Colonic mucosa (tissue), 4 donors: ENCODE measurements at regions not wholly inside any gene's neighbourhood (a gene's known extent, or its start where the extent isn't known, plus 50 kb on each side); places are given as distances from the start of the nearest gene placed in this dataset.

Experiments used
- DNase-seq: peaks from one replicate; pipeline ENCODE4 v3.0.0-alpha.2; 2020
- H3K27ac ChIP-seq: fragments of 200-600 bp; one replicate; pipeline ENCODE4 v1.8.0; 2021
- H3K27me3 ChIP-seq: fragments of 200-600 bp; one replicate; pipeline ENCODE4 v1.8.0; 2021
- H3K36me3 ChIP-seq: fragments of 200-600 bp; one replicate; pipeline ENCODE4 v1.8.0; 2021
- H3K4me1 ChIP-seq: fragments of 200-600 bp; one replicate; pipeline ENCODE4 v1.8.0; 2021; ENCODE audit warnings: mild to moderate bottlenecking
- H3K4me3 ChIP-seq: fragments of 200-600 bp; one replicate; pipeline ENCODE4 v1.8.0; 2021
- H3K9ac ChIP-seq, 2 donors: one replicate each; pipeline ENCODE4 v1.7.0; 2013; ENCODE audit warnings: control low read depth in 2 of 2, low read depth in 2 of 2, low read length in 2 of 2
- H3K9me3 ChIP-seq: fragments of 200-600 bp; one replicate; pipeline ENCODE4 v1.8.0; 2021
- CTCF ChIP-seq: fragments of 200-600 bp; IDR thresholded peaks from one replicate; pipeline ENCODE4 v1.8.0; 2022; ENCODE audit warnings: antibody characterized with exemption, mild to moderate bottlenecking
- intact Hi-C: fragments of 100-400 bp; cut with DNase I; formaldehyde crosslinking; loops from one replicate; pipeline ENCODE4 v1.14.1; 2022
- donor health status: healthy.
- donor health status: DM: no; HTN: no; CAD: no.
- donor health status: DM: no; HTN: no; CAD: no.

GRCh38 chr14:46215801-46216200, 435.8 kb downstream of the RPL10L start:
- H3K9ac ChIP-seq: no peak overlapping the region
- intact Hi-C loops: no loop called here
- TF ChIP-seq CTCF: no peak
- no peak overlapping the region for H3K27ac ChIP-seq
- no peaks in the 10 kb centered on the region for H3K36me3 ChIP-seq
- no peaks in the 10 kb centered on the region for H3K27me3 ChIP-seq
- H3K4me1 ChIP-seq: no peaks in the 10 kb centered on the region
- DNase-seq: no peak
- H3K9me3 ChIP-seq: no peaks in the 10 kb centered on the region
- no peak overlapping the region for H3K4me3 ChIP-seq

DNA sequence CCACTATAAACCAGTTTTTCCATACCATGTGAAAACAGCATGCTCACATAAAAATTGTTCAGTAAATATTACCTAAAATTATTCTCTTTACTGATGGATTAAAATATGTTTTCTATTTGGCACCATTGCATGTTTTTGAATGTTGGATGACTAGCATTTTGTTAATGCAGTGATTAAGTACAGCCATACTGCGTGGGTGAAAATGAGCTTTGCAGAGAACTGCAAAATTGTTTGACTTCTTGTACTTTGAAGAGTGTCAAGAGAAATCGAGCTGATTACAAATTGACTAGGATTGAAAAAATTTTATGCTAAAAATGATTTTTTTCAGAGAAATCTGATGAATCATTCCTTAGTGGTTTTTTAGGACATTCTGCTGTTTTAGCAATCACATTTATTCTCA, 452.9 kb downstream of the RPL10L start:
- DNase-seq: no peak
- no peak for TF ChIP-seq CTCF
- intact Hi-C loops: no loop called here
- Histone ChIP-seq H3K4me3 (no peak overlapping the region), H3K4me1 (no peaks in the 10 kb centered on the region), H3K36me3 (no peaks in the 10 kb centered on the region), H3K27me3 (no peaks in the 10 kb centered on the region), H3K27ac (no peak overlapping the region), H3K9ac (no peak overlapping the region), H3K9me3 (no peaks in the 10 kb centered on the region)

DNA sequence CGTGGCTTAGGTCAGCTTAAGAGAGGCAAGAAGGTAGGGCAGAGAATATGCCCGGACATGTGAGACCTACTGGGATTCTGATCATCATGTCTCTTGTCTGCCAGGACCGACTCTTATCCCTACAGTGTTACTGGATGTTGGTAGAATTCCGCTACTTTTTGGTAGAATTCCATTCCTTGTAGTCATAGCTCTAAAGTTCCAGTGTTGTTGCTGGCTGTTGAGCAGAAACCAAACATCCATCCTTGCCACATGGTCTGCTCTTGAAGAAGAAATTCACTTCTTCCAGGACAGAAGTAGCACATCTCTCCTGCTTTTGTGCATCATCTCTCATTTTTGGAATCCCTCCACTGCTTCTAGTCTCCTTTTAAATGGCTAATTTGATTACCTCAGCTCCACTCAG, 453.7 kb downstream of the RPL10L start:
- Histone ChIP-seq H3K27ac (no peak overlapping the region), H3K9ac (no peak overlapping the region), H3K9me3 (no peaks in the 10 kb centered on the region), H3K4me3 (no peak overlapping the region), H3K27me3 (no peaks in the 10 kb centered on the region), H3K4me1 (no peaks in the 10 kb centered on the region), H3K36me3 (no peaks in the 10 kb centered on the region)
- no peak for TF ChIP-seq CTCF
- no peak for DNase-seq
- intact Hi-C loops: no loop called here
